ENCODE measurements at regions not wholly inside any gene's neighbourhood (a gene's known extent, or its start where the extent isn't known, plus 50 kb on each side); places are given as distances from the start of the nearest gene placed in this dataset.

DNA sequence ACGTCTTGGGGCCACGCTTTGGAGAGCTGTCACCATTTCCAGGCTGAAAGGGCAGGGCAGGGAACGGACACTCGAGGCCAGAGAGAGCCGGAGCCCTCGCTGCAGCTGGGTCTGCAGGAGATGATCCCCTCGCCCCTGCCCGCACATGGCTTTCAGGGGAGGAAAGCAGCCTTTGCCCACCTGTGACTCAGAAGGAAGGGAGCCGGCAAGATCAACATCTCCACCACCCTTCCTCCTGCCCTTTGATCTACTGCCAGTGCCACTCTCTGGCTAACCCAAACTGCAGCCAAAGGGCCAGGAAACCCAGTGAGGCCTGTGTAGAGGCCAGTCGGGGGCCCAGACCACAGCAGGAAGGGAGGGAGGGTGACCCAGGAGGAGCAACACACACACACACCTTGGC lies 137.1 kb upstream of the ERCC6L2 start:
- TF ChIP-seq, protein P1, sequence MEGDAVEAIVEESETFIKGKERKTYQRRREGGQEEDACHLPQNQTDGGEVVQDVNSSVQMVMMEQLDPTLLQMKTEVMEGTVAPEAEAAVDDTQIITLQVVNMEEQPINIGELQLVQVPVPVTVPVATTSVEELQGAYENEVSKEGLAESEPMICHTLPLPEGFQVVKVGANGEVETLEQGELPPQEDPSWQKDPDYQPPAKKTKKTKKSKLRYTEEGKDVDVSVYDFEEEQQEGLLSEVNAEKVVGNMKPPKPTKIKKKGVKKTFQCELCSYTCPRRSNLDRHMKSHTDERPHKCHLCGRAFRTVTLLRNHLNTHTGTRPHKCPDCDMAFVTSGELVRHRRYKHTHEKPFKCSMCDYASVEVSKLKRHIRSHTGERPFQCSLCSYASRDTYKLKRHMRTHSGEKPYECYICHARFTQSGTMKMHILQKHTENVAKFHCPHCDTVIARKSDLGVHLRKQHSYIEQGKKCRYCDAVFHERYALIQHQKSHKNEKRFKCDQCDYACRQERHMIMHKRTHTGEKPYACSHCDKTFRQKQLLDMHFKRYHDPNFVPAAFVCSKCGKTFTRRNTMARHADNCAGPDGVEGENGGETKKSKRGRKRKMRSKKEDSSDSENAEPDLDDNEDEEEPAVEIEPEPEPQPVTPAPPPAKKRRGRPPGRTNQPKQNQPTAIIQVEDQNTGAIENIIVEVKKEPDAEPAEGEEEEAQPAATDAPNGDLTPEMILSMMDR (IDR thresholded peaks at IDR 0.05): no peak
- TF ChIP-seq POLR2A (IDR thresholded peaks at IDR 0.05): no peak
